Effector memory CD4-positive, alpha-beta T cell (primary cell): ENCODE measurements at regions not wholly inside any gene's neighbourhood (a gene's known extent, or its start where the extent isn't known, plus 50 kb on each side); places are given as distances from the start of the nearest gene placed in this dataset.
"Not testable (repeated sequence)": the region's sequence is repeated elsewhere in the genome, so short reads cannot be mapped to it uniquely, and the experiment has no call there.

Experiments
- DNase-seq, 3 donors: peaks; one replicate each; pipeline ENCODE4 v3.0.0-alpha.2; 2020
- H3K27ac ChIP-seq: 2 replicates; pipeline ENCODE4 v1.7.0; 2013; ENCODE audit warnings: mild to moderate bottlenecking, low read length, moderate library complexity; ENCODE audit not compliant: insufficient read depth, poor library complexity, severe bottlenecking
- H3K27me3 ChIP-seq: replicated peaks from 2 replicates; pipeline ENCODE4 v1.7.0; 2013; ENCODE audit warnings: mild to moderate bottlenecking, low read length; ENCODE audit not compliant: insufficient read depth, control insufficient read depth, poor library complexity, severe bottlenecking
- H3K36me3 ChIP-seq: 2 replicates; pipeline ENCODE4 v1.7.0; 2013; ENCODE audit warnings: mild to moderate bottlenecking, low read length, moderate library complexity; ENCODE audit not compliant: control insufficient read depth, insufficient read depth
- H3K4me1 ChIP-seq: 2 replicates; pipeline ENCODE4 v1.7.0; 2013; ENCODE audit warnings: low read length, mild to moderate bottlenecking; ENCODE audit not compliant: control insufficient read depth, insufficient read depth, poor library complexity, severe bottlenecking
- H3K4me3 ChIP-seq: 2 replicates; pipeline ENCODE4 v1.7.0; 2013; ENCODE audit warnings: low read length, low read depth, mild to moderate bottlenecking; ENCODE audit not compliant: insufficient read depth, poor library complexity, severe bottlenecking
- H3K9me3 ChIP-seq: 2 replicates; pipeline ENCODE4 v1.7.0; 2013; ENCODE audit warnings: mild to moderate bottlenecking, low read length, moderate library complexity; ENCODE audit not compliant: control insufficient read depth

DNA sequence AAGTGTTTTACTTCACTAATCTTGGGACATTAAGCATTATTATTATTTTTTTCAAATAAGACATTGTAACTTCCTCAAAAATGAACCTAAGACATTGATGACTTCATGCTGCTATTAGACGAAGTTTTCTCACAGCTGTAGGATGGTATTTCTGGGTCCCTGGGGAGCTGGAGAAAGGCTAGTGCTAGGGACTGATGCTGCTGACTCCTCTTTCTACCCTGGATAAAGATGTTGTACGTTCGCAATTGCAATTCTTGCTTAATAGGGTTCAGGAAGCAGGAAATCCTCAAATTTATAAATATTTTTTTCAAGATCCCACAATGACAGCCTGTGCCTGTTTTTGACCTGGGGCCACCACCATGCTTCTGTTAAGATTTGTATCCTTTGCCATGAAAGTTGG, 526.0 kb downstream of the CCSER2 start:
- no peak overlapping the region for H3K27ac ChIP-seq
- no peaks in the 10 kb centered on the region for H3K27me3 ChIP-seq
- no peaks in the 10 kb centered on the region for H3K36me3 ChIP-seq
- no peaks in the 10 kb centered on the region for H3K4me1 ChIP-seq
- no peaks in the 10 kb centered on the region for H3K9me3 ChIP-seq
- no peak overlapping the region for H3K4me3 ChIP-seq
- DNase-seq, result no peak

DNA sequence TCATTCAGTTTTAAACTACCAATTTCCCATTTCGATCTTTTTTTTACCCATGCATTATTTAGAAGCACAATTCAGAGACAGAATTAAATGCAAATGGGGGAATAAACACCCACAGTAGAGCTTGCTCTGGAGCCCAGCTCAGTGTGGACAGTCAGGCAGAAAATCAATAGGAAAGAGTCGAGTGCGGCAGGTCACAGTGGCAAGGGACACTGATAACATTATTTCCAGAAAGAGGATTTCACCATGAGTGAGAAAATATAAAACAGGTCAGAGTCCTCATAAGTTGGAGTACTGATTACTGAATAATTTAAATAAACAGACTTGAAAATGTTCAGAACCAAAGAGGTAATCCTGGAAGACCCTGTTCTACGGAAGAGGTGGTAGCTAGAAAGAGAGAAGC, 532.5 kb downstream of the CCSER2 start:
- H3K4me1 ChIP-seq, result no peaks in the 10 kb centered on the region
- DNase-seq, result no peak
- H3K27me3 ChIP-seq, result no peaks in the 10 kb centered on the region
- no peak overlapping the region for H3K4me3 ChIP-seq
- H3K9me3 ChIP-seq, result no peaks in the 10 kb centered on the region
- H3K27ac ChIP-seq, result no peak overlapping the region
- no peaks in the 10 kb centered on the region for H3K36me3 ChIP-seq

GRCh38 chr10:84862551-84862950, 534.2 kb downstream of the CCSER2 start:
- no peak overlapping the region for H3K27ac ChIP-seq
- H3K4me1 ChIP-seq, result no peaks in the 10 kb centered on the region
- H3K36me3 ChIP-seq, result no peaks in the 10 kb centered on the region
- no peaks in the 10 kb centered on the region for H3K27me3 ChIP-seq
- H3K4me3 ChIP-seq, result no peak overlapping the region
- no peaks in the 10 kb centered on the region for H3K9me3 ChIP-seq
- DNase-seq, result no peak

DNA sequence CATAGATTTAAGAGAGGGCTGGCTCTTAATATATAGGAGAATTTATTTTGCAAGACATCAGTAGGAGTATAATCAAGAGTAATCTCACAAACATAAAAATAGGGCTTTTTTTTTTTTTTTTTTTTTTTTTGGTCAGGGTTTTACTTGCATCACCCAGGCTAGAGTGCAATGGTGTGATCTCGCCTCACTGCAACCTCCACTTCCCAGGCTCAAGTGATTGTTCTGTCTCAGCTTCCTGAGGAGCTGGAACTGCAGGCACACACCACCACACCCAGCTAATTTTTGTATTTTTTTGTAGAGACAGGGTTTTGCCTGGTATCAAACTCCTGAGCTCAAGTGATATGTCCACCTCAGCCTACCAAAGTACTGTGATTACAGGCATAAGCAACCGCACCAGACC, 535.3 kb downstream of the CCSER2 start:
- Histone ChIP-seq H3K4me3 (no peak overlapping the region), H3K9me3 (no peaks in the 10 kb centered on the region), H3K4me1 (no peaks in the 10 kb centered on the region), H3K27me3 (no peaks in the 10 kb centered on the region), H3K36me3 (no peaks in the 10 kb centered on the region), H3K27ac (no peak overlapping the region)
- DNase-seq, result no peak

DNA sequence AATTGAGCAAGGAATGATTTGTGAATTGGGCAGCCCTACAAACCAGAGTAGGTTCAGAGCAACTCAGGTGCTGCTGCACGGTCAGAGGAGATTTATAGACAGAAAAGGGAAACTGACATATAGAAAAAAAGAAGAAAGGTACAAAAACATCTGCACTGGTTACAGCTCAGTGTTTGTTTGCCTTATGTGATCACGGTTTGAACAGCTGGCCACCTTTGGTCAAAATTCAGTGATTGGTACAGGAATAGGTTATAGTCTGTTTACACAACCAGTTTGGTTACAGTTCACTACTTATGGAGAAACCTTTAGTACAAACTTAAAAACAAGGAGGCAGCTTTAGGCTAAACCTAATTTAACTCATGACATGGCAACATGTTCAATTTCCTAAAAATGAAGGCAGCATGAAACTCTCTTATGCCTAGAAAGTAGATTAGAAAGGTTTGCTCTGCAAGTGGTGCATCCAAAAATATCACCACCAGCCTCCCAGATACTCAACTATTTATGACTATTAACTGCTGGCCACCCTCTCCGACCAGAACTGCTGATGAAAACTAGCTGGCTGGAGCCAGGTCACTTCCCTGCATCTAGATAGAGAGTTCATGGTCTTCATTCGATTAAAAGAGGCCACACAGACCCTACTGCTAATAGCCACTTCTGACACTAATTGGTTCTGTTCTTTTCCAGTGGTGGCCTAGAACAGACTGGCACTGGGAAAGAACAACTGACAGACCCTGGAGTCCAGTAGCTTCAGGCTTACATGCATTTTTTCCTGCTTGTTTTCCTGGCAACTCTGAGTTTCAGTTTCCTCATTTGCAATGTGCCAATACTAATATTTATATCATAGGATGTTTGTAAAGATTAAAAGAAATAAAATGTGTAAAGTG, 548.0 kb downstream of the CCSER2 start:
- H3K4me3 ChIP-seq, result no peak overlapping the region

GRCh38 chr10:84879991-84880390, 551.6 kb downstream of the CCSER2 start:
- H3K9me3 ChIP-seq, result no peaks in the 10 kb centered on the region
- H3K36me3 ChIP-seq, result no peaks in the 10 kb centered on the region
- no peaks in the 10 kb centered on the region for H3K27me3 ChIP-seq
- DNase-seq, result no peak
- no peak overlapping the region for H3K4me3 ChIP-seq
- no peak overlapping the region for H3K27ac ChIP-seq
- H3K4me1 ChIP-seq, result no peaks in the 10 kb centered on the region

More for the DNA sequence above, 548.0 kb downstream of the CCSER2 start:
- H3K27me3 ChIP-seq, result no peaks in the 10 kb centered on the region
- no peak overlapping the region for H3K27ac ChIP-seq
- no peaks in the 10 kb centered on the region for H3K36me3 ChIP-seq
- no peaks in the 10 kb centered on the region for H3K9me3 ChIP-seq
- DNase-seq, result no peak
- no peaks in the 10 kb centered on the region for H3K4me1 ChIP-seq

GRCh38 chr10:84881696-84882095, 553.3 kb downstream of the CCSER2 start:
- not testable (repeated sequence) for H3K9me3 ChIP-seq, H3K27me3 ChIP-seq, H3K4me3 ChIP-seq, DNase-seq, H3K4me1 ChIP-seq, H3K27ac ChIP-seq, H3K36me3 ChIP-seq

DNA sequence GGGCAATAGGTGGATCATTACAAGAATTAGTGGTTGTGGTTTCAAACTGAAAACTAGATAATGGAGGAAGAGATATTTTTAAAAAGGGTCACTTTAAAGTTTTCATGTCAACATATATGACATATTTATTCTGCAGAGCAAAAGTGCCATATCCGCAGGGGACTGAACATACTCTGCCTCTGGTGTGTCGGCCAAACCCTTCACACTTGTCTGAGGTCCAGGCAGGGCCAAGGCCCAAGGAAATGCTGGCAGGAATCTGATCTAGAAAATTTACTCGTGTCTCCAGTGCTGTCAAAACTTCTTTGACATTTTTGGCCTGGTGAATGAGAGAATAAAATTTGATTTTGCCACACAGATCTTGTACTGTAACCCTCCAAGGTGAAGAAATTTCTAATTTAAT, 562.3 kb downstream of the CCSER2 start:
- H3K36me3 ChIP-seq, result no peaks in the 10 kb centered on the region
- no peak for DNase-seq
- no peaks in the 10 kb centered on the region for H3K4me1 ChIP-seq
- no peaks in the 10 kb centered on the region for H3K27me3 ChIP-seq
- no peaks in the 10 kb centered on the region for H3K9me3 ChIP-seq
- H3K27ac ChIP-seq, result no peak overlapping the region
- H3K4me3 ChIP-seq, result no peak overlapping the region

DNA sequence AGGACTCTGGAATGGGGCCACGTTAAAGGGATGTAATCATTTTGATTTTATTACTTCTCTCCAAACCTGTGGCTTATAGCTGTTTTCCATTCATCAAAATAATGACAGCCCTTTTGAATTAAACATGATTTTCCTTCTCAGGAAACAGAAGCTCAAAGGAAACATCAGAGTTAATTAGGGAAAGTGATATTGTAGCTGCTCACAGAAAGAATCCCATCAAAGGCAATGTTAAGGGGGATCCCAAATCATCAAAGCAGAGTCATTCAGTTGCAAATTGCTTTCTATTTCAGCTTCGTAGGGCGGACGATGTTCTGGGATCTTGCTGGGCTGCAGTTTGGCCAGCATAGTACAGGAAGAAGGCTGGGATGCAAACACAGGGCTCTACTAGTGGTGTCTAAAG, 563.2 kb downstream of the CCSER2 start:
- no peaks in the 10 kb centered on the region for H3K4me1 ChIP-seq
- no peaks in the 10 kb centered on the region for H3K27me3 ChIP-seq
- no peaks in the 10 kb centered on the region for H3K36me3 ChIP-seq
- H3K27ac ChIP-seq, result no peak overlapping the region
- no peak for DNase-seq
- H3K9me3 ChIP-seq, result no peaks in the 10 kb centered on the region
- no peak overlapping the region for H3K4me3 ChIP-seq

DNA sequence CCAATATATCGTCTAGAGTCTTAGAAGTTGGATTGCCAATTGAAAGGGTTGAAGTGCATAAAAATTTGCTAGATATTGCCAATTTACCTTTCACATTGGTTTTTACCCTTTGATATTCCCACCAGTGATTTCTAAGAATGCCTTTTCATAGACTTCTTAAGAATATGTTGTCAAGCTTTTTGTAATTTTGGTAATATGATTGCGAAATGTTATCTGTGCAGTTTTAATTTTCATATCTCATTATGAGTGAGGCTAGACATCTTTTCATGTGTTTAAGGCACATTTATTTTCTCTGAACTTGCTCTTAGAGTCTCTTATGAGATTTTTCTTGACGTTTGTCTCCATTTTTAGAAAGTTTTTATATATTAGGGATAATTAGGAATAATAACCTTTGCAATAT, 567.2 kb downstream of the CCSER2 start:
- H3K9me3 ChIP-seq, result no peaks in the 10 kb centered on the region
- no peaks in the 10 kb centered on the region for H3K27me3 ChIP-seq
- no peak for DNase-seq
- no peak overlapping the region for H3K4me3 ChIP-seq
- no peaks in the 10 kb centered on the region for H3K36me3 ChIP-seq
- no peaks in the 10 kb centered on the region for H3K4me1 ChIP-seq
- no peak overlapping the region for H3K27ac ChIP-seq
